Cardiac fibroblast (primary cell): ENCODE measurements at regions not wholly inside any gene's neighbourhood (a gene's known extent, or its start where the extent isn't known, plus 50 kb on each side); places are given as distances from the start of the nearest gene placed in this dataset.

Experiments used
- DNase-seq, 2 donors: peaks; one replicate each; pipeline versions ENCODE4 v3.0.0 to v3.0.0-alpha.2; 2010; ENCODE audit warnings: low read depth in 2 of 2
- H3K4me3 ChIP-seq, 2 donors: replicated peaks in 1 of 2; 1 replicate in 1 of 2; 2 replicates in 1 of 2; pipeline ENCODE4 v1.5.1; 2011; ENCODE audit warnings: low read depth in 2 of 2, low read length in 2 of 2, mild to moderate bottlenecking in 2 of 2, moderate library complexity in 1 of 2
- CTCF ChIP-seq: IDR thresholded peaks from one replicate; pipeline ENCODE4 v1.5.1; 2011; ENCODE audit warnings: low read depth, mild to moderate bottlenecking, low read length, inconsistent platforms

GRCh38 chr1:89472253-89472652 lies 52.4 kb upstream of the LRRC8B start:
- no peak for TF ChIP-seq CTCF
- H3K4me3 ChIP-seq = no peak overlapping the region
- no peak for DNase-seq

- H3K4me3 ChIP-seq = no peak overlapping the region
- no peak for DNase-seq
- TF ChIP-seq CTCF = no peak
These were observed 51.7 kb upstream of the LRRC8B start for GRCh38 chr1:89472886-89473417.
